ENCODE measurements at regions not wholly inside any gene's neighbourhood (a gene's known extent, or its start where the extent isn't known, plus 50 kb on each side); places are given as distances from the start of the nearest gene placed in this dataset.

DNA sequence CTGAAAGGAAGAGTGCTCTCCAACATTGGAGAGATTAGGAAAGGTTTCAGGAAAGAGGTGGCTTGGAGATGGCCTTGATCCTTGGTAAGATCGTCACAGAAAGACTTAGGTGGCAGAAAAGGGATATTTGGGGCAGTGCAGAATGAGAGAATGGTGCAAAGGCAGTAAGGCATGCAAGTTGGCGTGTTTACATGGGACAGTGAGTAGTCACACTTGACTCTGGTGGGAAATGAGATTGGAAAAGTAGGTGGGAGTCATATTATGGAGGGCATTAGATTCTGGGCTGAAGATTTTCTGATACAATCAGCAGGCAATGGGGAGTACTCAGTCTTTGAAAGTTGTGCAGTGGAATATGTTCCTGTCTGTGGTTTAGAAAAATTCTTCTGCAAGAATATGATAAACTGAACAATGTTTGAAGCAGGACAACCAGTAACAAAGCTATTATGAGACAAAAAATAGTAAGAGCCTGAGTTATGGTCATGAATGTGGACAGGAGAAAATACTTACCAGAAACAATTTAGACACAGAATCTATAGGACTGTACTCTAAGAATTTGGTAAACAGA lies 76.2 kb upstream of the ANKRD55 start:
- H3K36me3 ChIP-seq, result no peaks in the 10 kb centered on the region
- peaks cover 0 to 7% (median 2%) of the 10 kb centered on the region in 4 donors for H3K4me1 ChIP-seq
- TF ChIP-seq POLR2A (IDR thresholded peaks at IDR 0.05), result no peak
- TF ChIP-seq, protein P1, sequence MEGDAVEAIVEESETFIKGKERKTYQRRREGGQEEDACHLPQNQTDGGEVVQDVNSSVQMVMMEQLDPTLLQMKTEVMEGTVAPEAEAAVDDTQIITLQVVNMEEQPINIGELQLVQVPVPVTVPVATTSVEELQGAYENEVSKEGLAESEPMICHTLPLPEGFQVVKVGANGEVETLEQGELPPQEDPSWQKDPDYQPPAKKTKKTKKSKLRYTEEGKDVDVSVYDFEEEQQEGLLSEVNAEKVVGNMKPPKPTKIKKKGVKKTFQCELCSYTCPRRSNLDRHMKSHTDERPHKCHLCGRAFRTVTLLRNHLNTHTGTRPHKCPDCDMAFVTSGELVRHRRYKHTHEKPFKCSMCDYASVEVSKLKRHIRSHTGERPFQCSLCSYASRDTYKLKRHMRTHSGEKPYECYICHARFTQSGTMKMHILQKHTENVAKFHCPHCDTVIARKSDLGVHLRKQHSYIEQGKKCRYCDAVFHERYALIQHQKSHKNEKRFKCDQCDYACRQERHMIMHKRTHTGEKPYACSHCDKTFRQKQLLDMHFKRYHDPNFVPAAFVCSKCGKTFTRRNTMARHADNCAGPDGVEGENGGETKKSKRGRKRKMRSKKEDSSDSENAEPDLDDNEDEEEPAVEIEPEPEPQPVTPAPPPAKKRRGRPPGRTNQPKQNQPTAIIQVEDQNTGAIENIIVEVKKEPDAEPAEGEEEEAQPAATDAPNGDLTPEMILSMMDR (IDR thresholded peaks at IDR 0.05), result no peak
- DNase-seq, result no peak
- H3K27ac ChIP-seq, result no peak overlapping the region
- peaks cover 0 to 7% (median 0%) of the 10 kb centered on the region in 4 donors for H3K9me3 ChIP-seq
- no peak overlapping the region for H3K4me3 ChIP-seq
- no peaks in the 10 kb centered on the region for H3K27me3 ChIP-seq

DNA sequence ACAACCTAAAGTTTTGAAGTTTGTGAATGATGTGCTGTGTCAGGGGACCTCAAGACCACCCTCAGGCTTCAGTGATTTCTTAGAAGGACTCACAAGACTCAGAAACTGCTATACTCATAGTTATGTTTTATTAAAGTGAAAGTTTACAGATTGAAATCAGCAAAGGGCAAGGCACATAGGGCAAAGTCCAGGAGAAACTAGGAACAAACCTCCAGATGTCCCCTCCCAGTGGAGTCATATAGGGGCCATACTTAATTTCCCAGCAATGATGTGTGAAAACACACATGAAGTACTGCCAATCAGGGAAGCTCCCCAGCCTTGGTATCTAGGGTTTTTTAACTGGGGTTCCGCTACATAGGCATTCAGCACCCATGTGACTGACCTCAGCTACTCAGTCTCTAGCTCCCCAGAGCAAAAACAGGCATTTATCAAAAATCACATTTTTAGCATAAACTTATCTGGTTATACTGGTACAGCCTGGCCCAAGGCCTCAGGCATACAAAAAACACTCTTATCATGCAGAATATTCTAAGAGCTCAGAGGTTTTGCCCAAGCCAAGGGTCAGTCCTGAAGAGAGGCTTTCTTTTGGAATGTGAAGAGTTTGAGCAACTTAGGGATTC lies 74.7 kb upstream of the ANKRD55 start:
- TF ChIP-seq POLR2A (IDR thresholded peaks at IDR 0.05), result no peak
- Histone ChIP-seq H3K27ac (peak overlapping the region in 1 of 4 donors; percentile 59), H3K36me3 (no peaks in the 10 kb centered on the region)

GRCh38 chr5:56306433-56307150 lies 73.5 kb upstream of the ANKRD55 start:
- H3K36me3 ChIP-seq, result no peaks in the 10 kb centered on the region
- no peak for TF ChIP-seq POLR2A (IDR thresholded peaks at IDR 0.05)
- TF ChIP-seq, protein P1 (IDR thresholded peaks at IDR 0.05), result peak in 1 of 6 experiments; percentile 6
- H3K4me3 ChIP-seq, result no peak overlapping the region
- H3K4me1 ChIP-seq, result peaks cover 0 to 7% (median 2%) of the 10 kb centered on the region in 4 donors
- H3K27ac ChIP-seq, result no peak overlapping the region
- no peaks in the 10 kb centered on the region for H3K27me3 ChIP-seq
- H3K9me3 ChIP-seq, result peaks cover 0 to 7% (median 0%) of the 10 kb centered on the region in 4 donors
- DNase-seq, result no peak

More for the DNA sequence above, 74.7 kb upstream of the ANKRD55 start:
- H3K9me3 ChIP-seq, result peaks cover 0 to 7% (median 0%) of the 10 kb centered on the region in 4 donors
- peak in 1 of 3 donors; percentile 54 for DNase-seq
- no peaks in the 10 kb centered on the region for H3K27me3 ChIP-seq
- H3K4me3 ChIP-seq, result no peak overlapping the region
- H3K4me1 ChIP-seq, result peaks cover 0 to 7% (median 2%) of the 10 kb centered on the region in 4 donors

DNA sequence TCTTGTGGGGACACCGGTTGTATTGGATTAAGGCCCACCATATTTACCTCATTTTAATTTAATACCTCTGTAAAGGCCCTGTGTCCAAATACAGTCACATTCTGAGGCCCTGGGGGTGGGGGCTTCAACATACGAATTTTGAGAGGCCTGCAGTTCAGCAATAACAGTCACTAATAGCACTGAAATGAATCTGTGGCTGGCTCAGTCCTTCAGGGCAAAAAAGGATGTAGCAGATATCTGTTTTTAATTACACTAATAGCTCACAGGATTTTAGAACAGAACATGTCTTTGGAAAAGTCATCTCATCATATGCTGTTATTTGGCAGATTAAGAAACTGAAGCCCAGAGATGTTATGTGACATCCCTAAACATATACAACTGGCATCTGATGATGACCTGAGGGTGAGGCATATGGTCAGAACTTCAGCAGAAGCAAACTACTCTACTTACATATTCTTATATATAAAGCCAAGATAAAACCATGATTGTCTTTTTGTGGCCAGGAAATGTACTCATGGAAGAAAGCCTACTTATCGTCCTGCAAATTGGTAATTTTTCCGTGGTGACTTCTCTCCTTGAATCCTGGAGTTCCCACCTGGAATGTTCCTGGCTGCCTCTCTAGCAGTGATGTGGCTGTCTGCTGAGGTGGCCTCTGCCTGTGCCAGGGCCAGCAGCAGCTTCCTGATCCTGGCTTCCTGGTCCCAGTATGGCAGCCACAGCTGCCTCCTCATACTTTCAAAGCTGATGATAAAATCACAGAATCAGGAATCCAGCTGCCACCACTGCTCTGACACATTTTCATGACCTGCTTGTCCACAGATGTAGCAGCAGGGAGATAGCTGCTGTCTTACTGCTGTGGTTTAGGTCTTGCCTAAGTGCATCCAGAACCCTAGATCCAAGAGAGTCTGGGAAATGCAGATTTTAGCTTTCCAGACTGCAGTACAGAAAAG lies 72.1 kb upstream of the ANKRD55 start:
- H3K4me1 ChIP-seq, result peaks cover 0 to 1% (median 0%) of the 10 kb centered on the region in 4 donors
- H3K27me3 ChIP-seq, result no peaks in the 10 kb centered on the region
- no peaks in the 10 kb centered on the region for H3K36me3 ChIP-seq
- H3K9me3 ChIP-seq, result peaks cover 0 to 7% (median 0%) of the 10 kb centered on the region in 4 donors
- H3K4me3 ChIP-seq, result no peak overlapping the region
- H3K27ac ChIP-seq, result no peak overlapping the region
- DNase-seq, result no peak
- TF ChIP-seq, protein P1 (IDR thresholded peaks at IDR 0.05), result no peak
- TF ChIP-seq POLR2A (IDR thresholded peaks at IDR 0.05), result no peak

DNA sequence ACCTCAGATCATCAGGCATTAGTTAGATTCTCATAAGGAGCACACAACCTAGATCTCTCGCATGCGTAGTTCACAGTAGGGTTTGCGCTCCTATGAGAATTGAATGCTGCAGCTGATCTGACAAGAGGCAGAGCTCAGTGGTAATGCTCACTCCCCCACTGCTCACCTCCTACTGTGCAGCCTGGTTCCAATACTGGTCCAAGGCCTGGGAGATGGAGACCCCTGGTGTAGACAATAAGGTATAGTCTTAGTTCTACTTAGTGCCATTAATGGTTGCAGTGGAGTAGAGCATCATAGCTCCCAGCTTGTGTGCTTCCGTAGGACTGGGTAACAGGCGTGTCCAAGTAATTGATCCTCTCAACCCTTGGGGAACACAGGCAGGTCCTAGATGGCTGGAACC lies 70.4 kb upstream of the ANKRD55 start:
- H3K4me3 ChIP-seq, result no peak overlapping the region
- no peaks in the 10 kb centered on the region for H3K4me1 ChIP-seq
- H3K36me3 ChIP-seq, result no peaks in the 10 kb centered on the region
- TF ChIP-seq POLR2A (IDR thresholded peaks at IDR 0.05), result no peak
- TF ChIP-seq, protein P1 (IDR thresholded peaks at IDR 0.05), result no peak
- H3K9me3 ChIP-seq, result peaks cover 0 to 7% (median 0%) of the 10 kb centered on the region in 4 donors
- no peak for DNase-seq
- no peaks in the 10 kb centered on the region for H3K27me3 ChIP-seq
- H3K27ac ChIP-seq, result no peak overlapping the region
